NCI-H1105 treated with DMSO at 0.1 percent for 48 hours (cell line): ENCODE measurements at regions not wholly inside any gene's neighbourhood (a gene's known extent, or its start where the extent isn't known, plus 50 kb on each side); places are given as distances from the start of the nearest gene placed in this dataset.

Experiments used
- DNase-seq: peaks from one replicate; lab custom pipeline; 2025; lab: John Stamatoyannopoulos, UW

- DNase-seq: no peak
Observed at GRCh38 chrX:69365349-69365748, 138.8 kb upstream of the NALF2 start.

- no peak for DNase-seq
Observed at GRCh38 chrX:69362856-69363255, 141.3 kb upstream of the NALF2 start.

- DNase-seq: no peak
Observed at GRCh38 chrX:69362354-69362753, 141.8 kb upstream of the NALF2 start.

GRCh38 chrX:69361311-69361845 lies 142.7 kb upstream of the NALF2 start:
- DNase-seq: no peak

GRCh38 chrX:69357317-69357716 lies 146.8 kb upstream of the NALF2 start:
- peak; percentile 37 for DNase-seq

- no peak for DNase-seq
Observed at GRCh38 chrX:69324851-69325250, 159.6 kb upstream of the PJA1 start.

- no peak for DNase-seq
Observed at GRCh38 chrX:69323786-69324720, 158.8 kb upstream of the PJA1 start.

- DNase-seq: no peak
Observed at GRCh38 chrX:69321789-69322188, 156.5 kb upstream of the PJA1 start.

GRCh38 chrX:69321006-69321655 lies 155.9 kb upstream of the PJA1 start:
- DNase-seq: no peak

GRCh38 chrX:69320116-69320515 lies 154.9 kb upstream of the PJA1 start:
- no peak for DNase-seq

GRCh38 chrX:69319376-69319775 lies 154.1 kb upstream of the PJA1 start:
- DNase-seq: no peak

- DNase-seq: no peak
Observed at GRCh38 chrX:69318651-69319340, 153.5 kb upstream of the PJA1 start.

- no peak for DNase-seq
Observed at GRCh38 chrX:69317721-69318120, 152.5 kb upstream of the PJA1 start.

GRCh38 chrX:69314436-69315348 lies 149.4 kb upstream of the PJA1 start:
- DNase-seq: no peak

GRCh38 chrX:69313617-69314290 lies 148.5 kb upstream of the PJA1 start:
- no peak for DNase-seq

GRCh38 chrX:69311936-69312670 lies 146.8 kb upstream of the PJA1 start:
- DNase-seq: no peak

GRCh38 chrX:69309074-69309792 lies 144.0 kb upstream of the PJA1 start:
- no peak for DNase-seq

- DNase-seq: no peak
Observed at GRCh38 chrX:69307756-69308155, 142.5 kb upstream of the PJA1 start.

- DNase-seq: no peak
Observed at GRCh38 chrX:69307029-69307428, 141.8 kb upstream of the PJA1 start.

GRCh38 chrX:69306063-69306404 lies 140.8 kb upstream of the PJA1 start:
- no peak for DNase-seq
